ENCODE measurements at regions not wholly inside any gene's neighbourhood (a gene's known extent, or its start where the extent isn't known, plus 50 kb on each side); places are given as distances from the start of the nearest gene placed in this dataset.
A peak's percentile ranks its signal among the peaks of the same experiment; 100 is the strongest.

DNA sequence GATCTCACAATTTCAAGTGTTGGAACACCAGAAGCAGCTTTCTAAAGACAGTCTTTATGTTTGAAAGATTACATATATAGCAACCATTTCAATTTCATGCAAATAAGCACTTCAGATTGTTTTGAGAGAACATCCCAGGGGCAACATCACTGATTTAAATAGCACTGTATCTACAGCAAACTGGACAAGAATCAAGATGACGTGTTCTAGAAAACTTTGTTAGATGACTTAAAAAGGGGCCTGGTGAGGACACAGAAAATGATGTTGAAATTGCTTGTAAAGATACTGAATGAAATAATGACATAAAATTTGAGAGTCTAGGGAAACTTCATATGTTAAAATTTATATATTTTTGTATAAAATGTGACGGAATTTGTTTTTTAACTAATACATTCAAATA is 277.1 kb downstream of the KLF12 start:
- Mint-ChIP-seq H3K4me1 (peaks cover 5% of the 10 kb centered on the region), H3K27me3 (no peaks in the 10 kb centered on the region), H3K27ac (no peak overlapping the region), H3K36me3 (peaks cover 15% of the 10 kb centered on the region), H3K9me3 (no peaks in the 10 kb centered on the region), H3K4me3 (no peak overlapping the region)
- CTCF ChIA-PET = no interaction called here
- DNase-seq = no peak

DNA sequence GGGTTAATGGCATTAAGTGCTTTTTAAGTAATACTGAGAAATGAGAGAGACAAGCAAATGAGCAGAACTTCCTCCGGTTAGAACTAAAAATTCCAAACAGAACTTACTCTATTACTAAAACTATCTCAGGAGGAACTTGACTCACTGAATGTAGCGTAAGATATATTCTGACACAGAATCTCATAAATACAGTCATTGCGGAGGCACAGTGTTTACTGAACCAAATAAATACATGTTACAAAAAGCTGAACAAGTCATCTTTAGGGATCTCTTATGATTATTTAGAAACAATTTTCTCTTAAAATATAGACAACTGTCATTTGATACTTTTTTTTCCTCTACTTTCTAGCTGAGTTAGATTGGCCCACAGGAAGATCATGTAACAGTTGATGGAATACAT is 283.1 kb downstream of the KLF12 start:
- Mint-ChIP-seq H3K27me3 (no peaks in the 10 kb centered on the region), H3K36me3 (peaks cover 12% of the 10 kb centered on the region), H3K4me1 (peaks cover 6% of the 10 kb centered on the region), H3K4me3 (no peak overlapping the region), H3K27ac (no peak overlapping the region), H3K9me3 (no peaks in the 10 kb centered on the region)
- no peak for DNase-seq
- CTCF ChIA-PET = interaction anchor here (1.0 to 1.6 kb wide), 3 partner anchors 16 to 436 kb away, joined by 3 to 4 read pairs (median 3); no protein-coding TSS in a partner anchor

DNA sequence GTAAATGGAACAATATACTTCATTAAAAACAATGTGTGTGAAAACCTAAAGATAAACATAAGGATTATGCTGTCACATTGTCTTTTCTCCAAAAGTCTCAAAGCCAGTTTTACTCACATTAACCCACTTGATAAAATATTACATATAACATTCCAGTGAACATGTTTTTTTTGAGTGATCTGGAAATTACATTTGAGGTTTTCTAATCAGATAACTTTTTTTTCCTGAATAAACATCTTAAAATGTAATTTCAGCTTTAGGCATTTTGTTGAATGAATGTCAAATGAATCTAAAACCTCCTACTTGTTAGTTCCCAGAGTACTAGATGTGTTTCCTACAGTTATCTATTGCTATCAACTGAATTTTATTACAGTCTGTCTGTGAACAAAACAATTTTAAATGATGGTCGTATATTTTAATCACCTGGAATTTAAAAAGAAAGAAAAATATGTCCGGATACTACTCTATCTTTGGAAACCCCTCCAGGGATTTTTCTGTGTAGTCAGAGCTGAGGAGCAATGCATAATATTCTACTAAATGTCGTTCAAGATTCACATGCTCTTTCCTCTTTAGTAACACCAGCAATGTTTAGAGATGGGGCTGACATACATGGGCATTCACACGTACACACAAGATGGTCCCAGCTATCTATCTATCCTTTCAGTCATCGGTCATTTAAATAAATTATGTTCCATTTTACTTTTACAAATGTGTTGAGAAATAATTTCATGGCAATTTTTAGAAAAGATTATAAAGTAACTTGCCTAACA is 283.9 kb downstream of the KLF12 start:
- Mint-ChIP-seq H3K4me3 (no peak overlapping the region), H3K9me3 (no peaks in the 10 kb centered on the region), H3K4me1 (peaks cover 6% of the 10 kb centered on the region), H3K36me3 (peaks cover 14% of the 10 kb centered on the region), H3K27ac (no peak overlapping the region), H3K27me3 (no peaks in the 10 kb centered on the region)
- DNase-seq = no peak
- CTCF ChIA-PET = interaction anchor here (1.0 to 1.6 kb wide), 3 partner anchors 15 to 436 kb away, joined by 3 to 4 read pairs (median 3); no protein-coding TSS in a partner anchor

DNA sequence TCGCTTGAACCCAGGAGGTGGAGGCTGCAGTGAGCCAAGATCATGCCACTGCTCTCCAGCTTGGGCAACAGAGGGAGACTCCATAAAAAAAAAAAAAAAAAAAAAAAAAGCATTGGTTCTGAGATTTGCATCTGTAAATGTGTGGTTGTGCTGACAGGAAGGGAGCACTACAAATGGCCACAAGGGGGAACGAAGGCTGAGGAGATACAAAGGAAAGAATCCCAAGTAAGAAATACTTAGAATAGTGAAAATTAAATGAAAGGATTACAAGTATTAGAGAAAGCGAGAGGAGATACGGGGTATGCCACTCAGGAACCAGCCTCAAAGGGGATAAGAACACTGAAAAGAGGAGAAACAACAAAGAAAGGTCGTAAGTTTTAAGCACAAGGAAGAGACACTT is 284.9 kb downstream of the KLF12 start:
- Mint-ChIP-seq H3K27me3 (no peaks in the 10 kb centered on the region), H3K4me3 (no peak overlapping the region), H3K4me1 (peaks cover 6% of the 10 kb centered on the region), H3K9me3 (no peaks in the 10 kb centered on the region), H3K27ac (no peak overlapping the region), H3K36me3 (peaks cover 15% of the 10 kb centered on the region)
- CTCF ChIA-PET = interaction anchor here (0.7 to 1.5 kb wide), 4 partner anchors 12 to 439 kb away, joined by 3 to 6 read pairs (median 3); no protein-coding TSS in a partner anchor
- DNase-seq = peak; percentile 36

DNA sequence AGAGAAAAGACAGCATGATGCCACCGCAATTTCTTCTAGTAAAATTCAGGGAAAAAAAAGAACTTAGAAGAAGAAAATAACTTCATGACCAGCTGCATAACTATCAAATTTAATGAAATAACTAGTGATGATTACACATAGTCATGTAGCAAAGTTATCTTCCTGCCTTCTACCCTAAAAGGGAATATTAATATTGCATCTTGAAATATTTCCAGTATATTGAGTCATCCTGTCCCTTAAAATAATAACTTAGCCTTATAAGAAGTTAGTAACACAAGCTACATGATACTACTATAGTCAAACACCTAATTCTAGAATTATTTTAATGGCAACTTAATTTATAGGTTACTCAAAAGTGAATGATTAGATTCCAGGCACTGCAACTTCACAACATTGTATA is 289.2 kb downstream of the KLF12 start:
- Mint-ChIP-seq H3K4me3 (no peak overlapping the region), H3K9me3 (no peaks in the 10 kb centered on the region), H3K27ac (no peak overlapping the region), H3K36me3 (peaks cover 23% of the 10 kb centered on the region), H3K4me1 (peaks cover 6% of the 10 kb centered on the region), H3K27me3 (no peaks in the 10 kb centered on the region)
- DNase-seq = no peak
- CTCF ChIA-PET = no interaction called here

DNA sequence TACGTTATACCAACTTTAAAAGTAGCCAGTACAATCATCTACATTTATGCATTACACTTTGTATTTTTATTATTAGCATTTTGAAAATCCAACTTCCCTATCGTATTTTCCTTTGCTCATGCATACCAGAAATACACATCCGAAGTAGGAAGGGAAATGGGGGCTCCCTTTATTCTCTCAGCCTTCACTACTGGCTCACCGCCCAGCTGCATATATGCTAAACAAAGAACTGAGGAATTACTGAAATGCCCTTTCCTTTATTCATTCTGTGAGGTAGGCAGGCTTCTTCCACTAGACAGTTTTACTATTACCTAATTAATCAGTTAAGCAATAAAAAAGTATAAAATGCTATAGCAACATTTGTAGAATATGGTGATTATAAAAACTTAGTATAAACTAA is 291.6 kb downstream of the KLF12 start:
- Mint-ChIP-seq H3K4me1 (no peaks in the 10 kb centered on the region), H3K9me3 (no peaks in the 10 kb centered on the region), H3K4me3 (no peak overlapping the region), H3K36me3 (peaks cover 28% of the 10 kb centered on the region), H3K27ac (no peak overlapping the region), H3K27me3 (no peaks in the 10 kb centered on the region)
- DNase-seq = no peak
- CTCF ChIA-PET = no interaction called here

DNA sequence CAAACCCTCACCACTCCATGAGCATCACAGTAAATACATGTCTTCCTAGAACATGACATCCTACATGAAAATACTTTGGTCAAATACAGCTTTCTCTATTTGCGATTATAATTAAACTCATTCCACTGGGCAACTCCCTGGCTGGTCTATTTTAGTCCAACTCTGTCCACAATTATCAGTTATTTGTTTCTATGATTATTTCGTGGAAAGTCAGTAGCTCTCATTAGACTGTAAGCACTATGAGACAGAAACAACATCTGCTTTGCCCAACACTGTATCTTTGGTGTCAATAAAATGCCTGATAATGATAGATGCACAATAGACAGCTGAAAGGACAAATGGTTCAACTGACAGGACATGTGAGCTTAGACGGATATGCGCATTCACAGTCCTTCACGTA is 292.0 kb downstream of the KLF12 start:
- Mint-ChIP-seq H3K9me3 (no peaks in the 10 kb centered on the region), H3K4me1 (no peaks in the 10 kb centered on the region)

DNA sequence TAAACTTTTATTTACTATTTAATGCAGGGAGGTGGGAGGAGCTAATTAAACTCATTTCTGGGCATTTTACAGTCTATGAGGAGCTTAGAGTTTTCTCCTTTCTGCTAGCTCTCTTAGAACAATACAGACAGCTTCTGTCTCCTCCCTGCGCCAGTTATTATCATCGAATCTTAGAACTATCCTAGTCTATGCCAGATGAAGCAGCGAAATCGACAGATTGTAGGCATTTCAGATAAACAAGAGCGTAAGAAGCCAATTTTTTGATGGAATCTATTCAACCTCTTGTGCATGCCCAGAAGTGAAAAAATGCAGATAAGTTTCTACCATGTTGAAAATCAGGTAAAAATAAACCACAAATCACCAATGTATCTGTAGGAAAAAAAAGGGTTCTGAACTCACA is 297.1 kb downstream of the KLF12 start:
- Mint-ChIP-seq H3K4me1 (peaks cover 7% of the 10 kb centered on the region), H3K27ac (no peak overlapping the region), H3K36me3 (peaks cover 16% of the 10 kb centered on the region), H3K27me3 (no peaks in the 10 kb centered on the region), H3K9me3 (no peaks in the 10 kb centered on the region), H3K4me3 (no peak overlapping the region)
- CTCF ChIA-PET = interaction anchor here (1.4 kb wide), 1 partner anchor 11 kb away, joined by 6 read pairs; no protein-coding TSS in a partner anchor
- DNase-seq = no peak

More for the DNA sequence above, 292.0 kb downstream of the KLF12 start:
- Mint-ChIP-seq H3K27me3 (no peaks in the 10 kb centered on the region), H3K27ac (no peak overlapping the region), H3K4me3 (no peak overlapping the region), H3K36me3 (peaks cover 28% of the 10 kb centered on the region)
- CTCF ChIA-PET = no interaction called here
- no peak for DNase-seq

DNA sequence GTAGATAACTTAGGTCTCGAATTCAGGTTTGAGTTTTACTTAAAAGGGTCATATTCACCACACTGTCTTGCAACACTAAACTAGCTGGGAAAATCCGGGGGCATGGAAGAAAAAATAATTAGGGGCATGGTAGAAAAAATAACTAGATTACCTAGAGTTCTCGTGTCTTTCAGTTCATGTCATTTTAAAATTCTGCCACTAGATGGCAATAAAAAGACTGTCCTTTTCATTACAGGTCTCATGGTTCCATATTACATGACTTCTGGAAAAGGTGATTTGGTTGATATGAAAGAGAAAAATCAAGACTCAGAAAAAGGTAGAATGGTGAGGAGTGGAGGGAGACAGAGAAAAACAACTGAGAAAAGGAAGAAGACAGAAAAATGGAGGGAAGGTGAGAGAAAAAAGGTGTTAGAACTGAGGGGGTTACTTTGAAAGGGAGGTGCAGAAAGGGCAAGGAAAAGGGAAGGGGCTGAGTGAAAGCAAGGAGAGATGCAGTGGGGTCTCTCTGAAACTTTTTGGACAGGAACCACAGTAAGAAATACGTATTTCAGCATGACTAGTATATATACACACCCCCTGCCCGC is 299.0 kb downstream of the KLF12 start:
- H3K4me3 Mint-ChIP-seq = no peak overlapping the region
- H3K9me3 Mint-ChIP-seq = no peaks in the 10 kb centered on the region
- no peak for DNase-seq
- CTCF ChIA-PET = interaction anchor here (0.6 to 2.2 kb wide), 5 partner anchors 9 to 455 kb away, joined by 3 to 23 read pairs (median 3); no protein-coding TSS in a partner anchor
- no peak overlapping the region for H3K27ac Mint-ChIP-seq
- peaks cover 9% of the 10 kb centered on the region for H3K4me1 Mint-ChIP-seq
- no peaks in the 10 kb centered on the region for H3K27me3 Mint-ChIP-seq
- peaks cover 7% of the 10 kb centered on the region for H3K36me3 Mint-ChIP-seq

DNA sequence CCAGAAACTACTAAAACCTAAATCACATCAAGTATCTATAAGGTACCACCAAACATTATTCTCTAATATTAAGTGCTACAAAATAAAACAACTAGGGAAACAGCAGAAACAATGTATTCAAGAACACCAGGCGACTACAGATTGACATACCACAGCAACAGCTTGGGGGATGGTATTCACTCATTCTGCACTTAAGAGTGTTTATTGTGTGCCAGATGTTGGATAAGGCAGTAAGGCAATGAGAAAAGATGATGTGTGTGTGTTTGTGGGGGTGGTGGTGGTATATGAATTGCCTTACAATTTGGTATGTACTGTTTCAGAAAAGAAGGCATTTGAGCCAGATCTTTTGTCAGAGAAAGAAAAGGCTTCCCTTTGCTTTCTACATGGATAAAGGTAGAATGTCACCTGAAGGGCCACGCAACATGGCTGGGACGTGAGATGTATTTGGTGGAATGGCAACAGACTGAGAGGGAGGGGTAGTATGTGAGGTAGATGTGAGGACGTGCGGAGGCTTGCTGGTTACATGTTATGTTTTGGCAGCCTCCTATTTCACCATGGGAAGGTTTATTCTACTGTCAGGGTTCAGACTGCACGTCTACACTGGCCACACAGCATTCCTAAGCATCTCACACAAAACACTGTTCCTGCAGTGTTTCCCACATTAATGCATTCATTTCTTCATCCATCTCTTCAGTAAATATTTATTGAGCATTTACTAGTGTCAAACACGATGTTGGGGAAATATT is 300.7 kb downstream of the KLF12 start:
- CTCF ChIA-PET = interaction anchor here (1.3 to 1.6 kb wide), 3 partner anchors 17 to 457 kb away, joined by 3 to 9 read pairs (median 3); no protein-coding TSS in a partner anchor
- Mint-ChIP-seq H3K4me1 (peaks cover 17% of the 10 kb centered on the region), H3K36me3 (peaks cover 3% of the 10 kb centered on the region), H3K27ac (no peak overlapping the region), H3K4me3 (no peak overlapping the region), H3K27me3 (no peaks in the 10 kb centered on the region), H3K9me3 (no peaks in the 10 kb centered on the region)
- DNase-seq = no peak

DNA sequence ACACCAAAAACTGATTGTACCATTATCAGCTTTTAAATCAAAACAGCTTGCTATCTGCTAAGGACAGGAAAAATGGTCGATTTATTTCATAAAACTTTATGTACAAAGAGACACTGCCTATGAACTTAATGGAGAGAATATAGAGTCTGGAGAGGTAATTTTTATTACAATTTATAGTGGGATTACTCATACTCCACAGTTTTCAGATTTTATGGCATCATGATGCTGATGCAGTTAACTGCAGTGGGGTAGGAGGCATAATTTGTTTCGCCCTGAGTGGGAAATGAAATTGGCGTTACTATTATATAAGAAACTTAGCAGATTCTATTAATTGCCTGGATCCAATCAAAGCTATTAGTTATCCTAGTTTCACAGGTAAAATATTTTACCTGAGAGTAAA is 301.4 kb downstream of the KLF12 start:
- Mint-ChIP-seq H3K4me1 (peaks cover 20% of the 10 kb centered on the region), H3K27me3 (no peaks in the 10 kb centered on the region), H3K4me3 (no peak overlapping the region), H3K36me3 (peaks cover 4% of the 10 kb centered on the region), H3K9me3 (no peaks in the 10 kb centered on the region), H3K27ac (no peak overlapping the region)
- DNase-seq = no peak
- CTCF ChIA-PET = interaction anchor here (1.3 to 1.4 kb wide), 2 partner anchors 18 to 454 kb away, joined by 3 to 9 read pairs; no protein-coding TSS in a partner anchor

DNA sequence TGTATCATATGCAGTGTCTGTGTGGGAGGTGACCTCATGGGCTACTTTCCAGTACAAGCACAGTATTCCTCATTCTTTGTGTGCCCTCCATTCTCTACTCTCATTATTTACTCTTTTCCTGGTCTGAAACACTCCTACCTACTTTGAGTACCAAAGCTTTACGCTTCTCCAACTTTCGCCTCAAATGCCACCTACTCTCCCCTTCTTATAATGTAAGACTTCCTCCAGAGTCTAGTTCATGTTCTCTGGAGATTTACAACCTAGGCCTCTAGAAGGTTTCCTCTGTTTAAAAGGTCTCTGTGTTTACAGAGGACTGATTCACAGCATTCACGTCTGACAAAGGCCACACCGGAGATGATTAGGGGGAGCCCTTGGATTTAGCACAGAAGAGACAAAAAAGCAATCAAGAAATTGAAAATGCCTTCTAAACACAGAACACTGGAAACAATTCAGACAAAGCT is 302.0 kb downstream of the KLF12 start:
- H3K27ac Mint-ChIP-seq = peak overlapping the region; percentile 1
- CTCF ChIA-PET = interaction anchor here (0.6 to 1.4 kb wide), 2 partner anchors 19 to 94 kb away, joined by 3 read pairs; no protein-coding TSS in a partner anchor
- no peaks in the 10 kb centered on the region for H3K27me3 Mint-ChIP-seq
- peaks cover 20% of the 10 kb centered on the region for H3K4me1 Mint-ChIP-seq
- no peak for DNase-seq
- peaks cover 4% of the 10 kb centered on the region for H3K36me3 Mint-ChIP-seq
- H3K4me3 Mint-ChIP-seq = no peak overlapping the region
- no peaks in the 10 kb centered on the region for H3K9me3 Mint-ChIP-seq

DNA sequence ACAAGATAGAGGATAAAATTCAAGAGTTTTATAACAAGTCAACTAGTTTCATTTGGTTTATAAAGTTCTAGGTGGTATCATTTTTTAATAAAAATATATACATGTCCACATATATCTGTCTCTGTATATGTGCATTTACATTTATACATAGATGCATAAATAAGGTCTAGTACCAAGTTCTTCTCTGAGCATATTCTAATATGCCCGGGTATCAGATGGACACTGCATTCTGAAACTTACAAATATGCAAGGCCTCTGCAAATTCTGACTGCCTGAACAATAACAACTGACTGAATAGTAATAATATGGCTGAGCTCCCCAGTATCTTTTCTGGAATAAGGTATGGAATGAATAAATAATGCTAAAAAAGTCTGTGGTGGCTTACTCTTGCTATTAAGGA is 304.8 kb downstream of the KLF12 start:
- peaks cover 37% of the 10 kb centered on the region for H3K4me1 Mint-ChIP-seq
- no peaks in the 10 kb centered on the region for H3K9me3 Mint-ChIP-seq
- H3K27me3 Mint-ChIP-seq = no peaks in the 10 kb centered on the region
- no peak overlapping the region for H3K27ac Mint-ChIP-seq
- H3K4me3 Mint-ChIP-seq = no peak overlapping the region
- peaks cover 9% of the 10 kb centered on the region for H3K36me3 Mint-ChIP-seq
- DNase-seq = no peak
- CTCF ChIA-PET = no interaction called here

DNA sequence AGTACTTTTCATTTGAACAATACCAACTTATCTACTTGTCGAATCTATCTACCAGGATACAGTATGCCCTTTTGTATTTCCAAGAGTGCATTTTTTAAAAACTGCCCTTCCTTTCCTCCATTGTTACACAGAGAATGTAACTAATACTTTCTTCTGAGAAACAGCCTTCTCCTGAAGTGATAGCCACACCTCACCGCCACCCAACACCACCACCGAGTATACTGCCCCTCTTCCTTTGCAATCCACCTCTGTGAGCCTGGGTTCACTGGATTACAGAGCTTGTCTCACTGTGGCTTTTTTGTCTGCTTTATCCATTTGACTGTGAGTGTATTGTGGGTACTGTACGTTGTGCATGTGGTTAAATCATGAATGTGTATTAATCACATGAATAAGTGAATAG is 305.4 kb downstream of the KLF12 start:
- no peak overlapping the region for H3K4me3 Mint-ChIP-seq
- no peaks in the 10 kb centered on the region for H3K9me3 Mint-ChIP-seq
- H3K27me3 Mint-ChIP-seq = no peaks in the 10 kb centered on the region
- H3K27ac Mint-ChIP-seq = no peak overlapping the region
- peaks cover 43% of the 10 kb centered on the region for H3K4me1 Mint-ChIP-seq
- peaks cover 12% of the 10 kb centered on the region for H3K36me3 Mint-ChIP-seq
- DNase-seq = no peak
- CTCF ChIA-PET = no interaction called here

Measured in activated naive CD4-positive, alpha-beta T cell treated with anti-CD3 and anti-CD28 coated beads, Interleukin-2, amount 10 ng/mL, durations not matched to agents 7 days and 5 days (primary cell).